Neural progenitor cell (in vitro differentiated cells): ENCODE measurements at regions not wholly inside any gene's neighbourhood (a gene's known extent, or its start where the extent isn't known, plus 50 kb on each side); places are given as distances from the start of the nearest gene placed in this dataset.
"Not testable (repeated sequence)": the region's sequence is repeated elsewhere in the genome, so short reads cannot be mapped to it uniquely, and the experiment has no call there.

Source experiments
- DNase-seq: peaks from one replicate; pipeline ENCODE4 v3.0.0-alpha.2; 2016; ENCODE audit warnings: low spot score
- H2AFZ ChIP-seq: fragments of 200-600 bp; sonication (generic); replicated peaks from 2 replicates; pipeline ENCODE4 v1.6.1; 2016; ENCODE audit warnings: antibody characterized with exemption
- H3F3A ChIP-seq: fragments of 200-600 bp; sonication (generic); 2 replicates; pipeline ENCODE4 v1.6.1; 2016; ENCODE audit warnings: antibody characterized with exemption, low read depth
- H3K27ac ChIP-seq: fragments of 200-600 bp; sonication (generic); 2 replicates; pipeline ENCODE4 v1.5.1; 2016; ENCODE audit warnings: mild to moderate bottlenecking
- H3K27me3 ChIP-seq: fragments of 200-600 bp; sonication (generic); 2 replicates; pipeline ENCODE4 v1.6.1; 2016; ENCODE audit warnings: mild to moderate bottlenecking, moderate library complexity
- H3K36me3 ChIP-seq: fragments of 200-600 bp; sonication (generic); 2 replicates; pipeline ENCODE4 v1.5.1; 2016
- H3K4me1 ChIP-seq: fragments of 200-600 bp; sonication (generic); 2 replicates; pipeline ENCODE4 v1.6.1; 2016; ENCODE audit warnings: mixed run types
- H3K4me2 ChIP-seq: fragments of 200-600 bp; sonication (generic); 2 replicates; pipeline ENCODE4 v1.6.1; 2016
- H3K4me3 ChIP-seq: fragments of 200-600 bp; sonication (generic); 2 replicates; pipeline ENCODE4 v1.5.1; 2016
- H3K79me2 ChIP-seq: fragments of 200-600 bp; sonication (generic); 2 replicates; pipeline ENCODE4 v1.6.1; 2016; ENCODE audit warnings: low read depth
- H3K9ac ChIP-seq: fragments of 200-600 bp; sonication (generic); 2 replicates; pipeline ENCODE4 v1.6.1; 2016
- H3K9me3 ChIP-seq: fragments of 200-600 bp; sonication (generic); 2 replicates; pipeline ENCODE4 v1.5.1; 2016; ENCODE audit warnings: low read depth
- H4K20me1 ChIP-seq: fragments of 200-600 bp; sonication (generic); 2 replicates; pipeline ENCODE4 v1.6.1; 2016; ENCODE audit warnings: low read depth
- H3K27ac Mint-ChIP-seq: 3 replicates; pipeline ENCODE4 v1.8.0; 2021; ENCODE audit warnings: mixed read lengths
- H3K27me3 Mint-ChIP-seq: 2 replicates; pipeline ENCODE4 v1.8.0; 2022; ENCODE audit warnings: low read depth, mild to moderate bottlenecking, inconsistent platforms, moderate library complexity, mixed read lengths; ENCODE audit not compliant: insufficient read depth
- H3K36me3 Mint-ChIP-seq: 3 replicates; pipeline ENCODE4 v1.8.0; 2021; ENCODE audit warnings: mixed read lengths
- H3K4me1 Mint-ChIP-seq: 3 replicates; pipeline ENCODE4 v1.8.0; 2021; ENCODE audit warnings: mixed read lengths
- H3K4me3 Mint-ChIP-seq: 3 replicates; pipeline ENCODE4 v1.8.0; 2021; ENCODE audit warnings: mild to moderate bottlenecking, moderate library complexity, mixed read lengths
- H3K9me3 Mint-ChIP-seq: 3 replicates; pipeline ENCODE4 v1.8.0; 2020; ENCODE audit warnings: mixed read lengths
- CTCF ChIP-seq: fragments of 200-600 bp; sonication (generic); IDR thresholded peaks from 2 replicates; pipeline ENCODE4 v1.5.1; 2017; ENCODE audit warnings: antibody characterized with exemption, mild to moderate bottlenecking
- EZH2 ChIP-seq: fragments of 200-600 bp; sonication (generic); IDR thresholded peaks from 2 replicates; pipeline ENCODE4 v1.6.1; 2017; ENCODE audit warnings: antibody characterized with exemption, mild to moderate bottlenecking, moderate library complexity
- EZH2phosphoT487 ChIP-seq: fragments of 200-600 bp; sonication (generic); IDR thresholded peaks from 2 replicates; pipeline ENCODE4 v1.6.1; 2017; ENCODE audit warnings: antibody characterized with exemption

- Mint-ChIP-seq H3K36me3 (no peaks in the 10 kb centered on the region), H3K9me3 (peaks cover 7% of the 10 kb centered on the region), H3K27ac (no peak overlapping the region), H3K4me3 (no peak overlapping the region), H3K4me1 (no peaks in the 10 kb centered on the region), H3K27me3 (no peaks in the 10 kb centered on the region)
- Histone ChIP-seq H3K27me3 (no peaks in the 10 kb centered on the region), H3K9ac (no peak overlapping the region), H4K20me1 (no peaks in the 10 kb centered on the region), H3K4me1 (no peaks in the 10 kb centered on the region), H3F3A (no peaks in the 10 kb centered on the region), H2AFZ (no peak overlapping the region), H3K4me3 (no peak overlapping the region), H3K4me2 (no peak overlapping the region), H3K9me3 (no peaks in the 10 kb centered on the region), H3K27ac (no peak overlapping the region), H3K36me3 (no peaks in the 10 kb centered on the region), H3K79me2 (no peaks in the 10 kb centered on the region)
- DNase-seq, result no peak
- TF ChIP-seq EZH2 (no peak), CTCF (no peak), EZH2phosphoT487 (no peak)
Measured at GRCh38 chr6:48641544-48641943, 530.5 kb upstream of the PTCHD4 start.

DNA sequence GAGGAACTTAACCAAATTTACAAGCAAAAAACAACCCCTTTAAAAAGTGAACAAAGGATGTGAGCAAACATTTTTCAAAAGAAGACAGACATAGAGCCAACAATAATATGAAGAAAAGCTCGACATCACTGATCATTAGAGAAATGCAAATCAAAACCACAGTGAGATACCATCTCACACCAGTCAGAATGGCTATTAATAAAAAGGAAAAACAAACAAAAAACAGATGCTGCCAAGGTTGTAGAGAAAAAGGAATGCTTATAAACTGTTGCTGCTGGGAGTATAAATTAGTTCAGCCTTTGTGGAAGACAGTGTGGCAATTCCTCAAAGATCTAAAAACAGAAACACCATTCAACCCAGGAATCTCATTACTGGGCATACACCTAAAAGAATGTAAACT is 527.8 kb upstream of the PTCHD4 start:
- not testable (repeated sequence) for DNase-seq, H3F3A ChIP-seq, H3K27ac Mint-ChIP-seq, H3K27ac ChIP-seq, H3K27me3 ChIP-seq, H3K4me1 Mint-ChIP-seq, H3K9me3 ChIP-seq, H3K27me3 Mint-ChIP-seq, H3K4me1 ChIP-seq, H3K36me3 ChIP-seq, H3K79me2 ChIP-seq, H4K20me1 ChIP-seq, H3K9ac ChIP-seq, H3K4me3 Mint-ChIP-seq, H3K9me3 Mint-ChIP-seq, H3K4me3 ChIP-seq, H2AFZ ChIP-seq, H3K4me2 ChIP-seq, H3K36me3 Mint-ChIP-seq

DNA sequence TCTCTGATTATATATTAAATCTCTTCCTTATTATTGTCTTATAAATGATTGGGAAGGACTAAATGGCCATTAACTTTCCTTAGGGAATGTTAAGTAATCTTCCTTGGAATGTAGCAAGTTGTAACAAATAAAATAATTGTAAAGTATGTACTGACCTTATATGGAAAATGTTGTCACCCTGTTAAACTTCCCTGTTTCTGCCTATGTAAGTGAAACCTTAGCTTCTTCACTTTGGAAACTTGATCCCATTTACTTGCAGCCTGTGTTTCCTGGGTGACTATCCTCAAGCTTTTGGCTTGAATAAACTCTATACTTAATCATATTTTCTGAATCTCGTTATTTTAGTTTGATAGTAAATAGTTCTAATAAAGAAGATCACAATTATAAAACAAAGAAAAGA is 519.5 kb upstream of the PTCHD4 start:
- no peak for DNase-seq
- TF ChIP-seq EZH2, result no peak
- no peak for TF ChIP-seq CTCF
- no peak for TF ChIP-seq EZH2phosphoT487
- H3K9me3 Mint-ChIP-seq, result no peaks in the 10 kb centered on the region

GRCh38 chr6:48628316-48628715 is 517.3 kb upstream of the PTCHD4 start:
- H3K27me3 Mint-ChIP-seq, result no peaks in the 10 kb centered on the region
- H3K27me3 ChIP-seq, result no peaks in the 10 kb centered on the region
- TF ChIP-seq EZH2 (no peak), CTCF (no peak), EZH2phosphoT487 (no peak)
- peak overlapping the region; percentile 55 for H3K27ac Mint-ChIP-seq
- H3K4me3 Mint-ChIP-seq, result no peak overlapping the region
- no peaks in the 10 kb centered on the region for H3F3A ChIP-seq
- H3K4me1 Mint-ChIP-seq, result peaks cover 21% of the 10 kb centered on the region
- no peak overlapping the region for H3K4me2 ChIP-seq
- H3K9me3 ChIP-seq, result no peaks in the 10 kb centered on the region
- DNase-seq, result no peak
- no peak overlapping the region for H2AFZ ChIP-seq
- H3K36me3 ChIP-seq, result no peaks in the 10 kb centered on the region
- no peak overlapping the region for H3K27ac ChIP-seq
- no peaks in the 10 kb centered on the region for H3K9me3 Mint-ChIP-seq
- H4K20me1 ChIP-seq, result no peaks in the 10 kb centered on the region
- H3K79me2 ChIP-seq, result no peaks in the 10 kb centered on the region
- no peaks in the 10 kb centered on the region for H3K4me1 ChIP-seq
- no peak overlapping the region for H3K9ac ChIP-seq
- no peaks in the 10 kb centered on the region for H3K36me3 Mint-ChIP-seq
- H3K4me3 ChIP-seq, result no peak overlapping the region

More for the DNA sequence above, 519.5 kb upstream of the PTCHD4 start:
- no peak overlapping the region for H2AFZ ChIP-seq
- H3K27me3 Mint-ChIP-seq, result no peaks in the 10 kb centered on the region
- no peak overlapping the region for H3K27ac ChIP-seq
- H3K9me3 ChIP-seq, result no peaks in the 10 kb centered on the region
- no peak overlapping the region for H3K4me2 ChIP-seq
- peaks cover 18% of the 10 kb centered on the region for H3K4me1 Mint-ChIP-seq
- H3K27me3 ChIP-seq, result no peaks in the 10 kb centered on the region
- no peaks in the 10 kb centered on the region for H3K36me3 Mint-ChIP-seq
- H3K79me2 ChIP-seq, result no peaks in the 10 kb centered on the region
- H3K9ac ChIP-seq, result no peak overlapping the region
- no peaks in the 10 kb centered on the region for H4K20me1 ChIP-seq
- H3K4me3 ChIP-seq, result no peak overlapping the region
- H3F3A ChIP-seq, result no peaks in the 10 kb centered on the region
- no peaks in the 10 kb centered on the region for H3K36me3 ChIP-seq
- no peak overlapping the region for H3K4me3 Mint-ChIP-seq
- no peaks in the 10 kb centered on the region for H3K4me1 ChIP-seq
- H3K27ac Mint-ChIP-seq, result no peak overlapping the region
